ENCODE measurements at regions not wholly inside any gene's neighbourhood (a gene's known extent, or its start where the extent isn't known, plus 50 kb on each side); places are given as distances from the start of the nearest gene placed in this dataset.

GRCh38 chr9:758146-758545 lies 83.4 kb upstream of the DMRT1 start (continued):
- TF ChIP-seq CHD7 (IDR thresholded peaks at IDR 0.05; ENCODE audit: insufficient replicate concordance, low read length) (no peak), CBX8 (IDR thresholded peaks at IDR 0.05; ENCODE audit: borderline replicate concordance, low read depth, low read length) (no peak)

Data from H1 (cell line).